Keratinocyte (primary cell): ENCODE measurements at regions not wholly inside any gene's neighbourhood (a gene's known extent, or its start where the extent isn't known, plus 50 kb on each side); places are given as distances from the start of the nearest gene placed in this dataset.

Source experiments
- DNase-seq: peaks from one replicate; pipeline ENCODE4 v3.0.0-alpha.2; 2011; ENCODE audit warnings: low read depth, missing footprints, low spot score
- FAIRE-seq: peaks from 2 replicates; lab custom pipeline; 2011; peaks lifted over from hg19 to GRCh38; lab: Jason Lieb, UNC
- H2AFZ ChIP-seq: 2 replicates; pipeline ENCODE4 v1.6.0; 2012; ENCODE audit warnings: low read length, control low read depth, inconsistent platforms; ENCODE audit not compliant: control insufficient read depth
- H3K27ac ChIP-seq: 2 replicates; pipeline ENCODE4 v1.5.1; 2011; ENCODE audit warnings: low read length; ENCODE audit not compliant: control insufficient read depth, insufficient read depth
- H3K27me3 ChIP-seq: 3 replicates; pipeline ENCODE4 v1.6.0; 2011; ENCODE audit warnings: low read length; ENCODE audit not compliant: control insufficient read depth, insufficient read depth; ENCODE audit errors: extremely low read depth
- H3K36me3 ChIP-seq, 2 experiments: 2 replicates in 1 of 2; 3 replicates in 1 of 2; pipeline ENCODE4 v1.5.1; 2011; ENCODE audit warnings: low read length in 2 of 2, mild to moderate bottlenecking in 1 of 2; ENCODE audit not compliant: control insufficient read depth in 2 of 2, insufficient read depth in 2 of 2; ENCODE audit errors: extremely low read depth in 1 of 2
- H3K4me1 ChIP-seq: 3 replicates; pipeline ENCODE4 v1.5.1; 2011; ENCODE audit warnings: low read length; ENCODE audit not compliant: control insufficient read depth, insufficient read depth; ENCODE audit errors: extremely low read depth
- H3K4me2 ChIP-seq: 3 replicates; pipeline ENCODE4 v1.6.0; 2011; ENCODE audit warnings: low read depth, low read length; ENCODE audit not compliant: control insufficient read depth, insufficient read depth; ENCODE audit errors: extremely low read depth
- H3K4me3 ChIP-seq, 3 experiments: fragments of 200-600 bp in 1 of 3; sonication (generic) in 1 of 3; 2 replicates in 2 of 3; 3 replicates in 1 of 3; pipeline ENCODE4 v1.5.1; 2011 to 2016; ENCODE audit warnings: low read length in 3 of 3, mild to moderate bottlenecking in 3 of 3, control low read depth in 2 of 3, inconsistent platforms in 1 of 3, low read depth in 1 of 3, mixed read lengths in 1 of 3, mixed run types in 1 of 3, moderate library complexity in 1 of 3; ENCODE audit not compliant: control insufficient read depth in 2 of 3, insufficient read depth in 2 of 3; ENCODE audit errors: extremely low read depth in 1 of 3
- H3K79me2 ChIP-seq: 2 replicates; pipeline ENCODE4 v1.6.0; 2012; ENCODE audit warnings: low read length; ENCODE audit not compliant: control insufficient read depth, insufficient read depth
- H3K9ac ChIP-seq: 3 replicates; pipeline ENCODE4 v1.6.0; 2011; ENCODE audit warnings: low read length; ENCODE audit not compliant: control insufficient read depth, insufficient read depth; ENCODE audit errors: extremely low read depth
- H3K9me1 ChIP-seq: 3 replicates; pipeline ENCODE4 v1.6.0; 2011; ENCODE audit warnings: low read length; ENCODE audit not compliant: control insufficient read depth, insufficient read depth; ENCODE audit errors: extremely low read depth
- H3K9me3 ChIP-seq: 2 replicates; pipeline ENCODE4 v1.5.1; 2012; ENCODE audit warnings: low read depth, low read length; ENCODE audit not compliant: control insufficient read depth
- H4K20me1 ChIP-seq: 3 replicates; pipeline ENCODE4 v1.6.0; 2011; ENCODE audit warnings: low read length; ENCODE audit not compliant: control insufficient read depth, insufficient read depth; ENCODE audit errors: extremely low read depth
- EZH2 ChIP-seq: IDR thresholded peaks from one replicate; pipeline ENCODE4 v1.6.1; 2012; ENCODE audit warnings: inconsistent platforms, mild to moderate bottlenecking, low read length, moderate library complexity
- dilution Hi-C: fragments of 300-500 bp; cut with MboI; formaldehyde crosslinking; loops from one replicate; pipeline ENCODE4 v1.7.0; 2020; ENCODE audit warnings: low sequenced_read_pairs; ENCODE audit not compliant: extremely low pct_ligation_motif_present
- TF ChIP-seq, protein P1 (sequence below), 3 experiments: IDR thresholded peaks in 1 of 3; conservative IDR thresholded peaks in 1 of 3; optimal IDR thresholded peaks in 1 of 3; 2 replicates in 2 of 3; 3 replicates in 1 of 3; pipeline versions ENCODE3 to v1.5.1; 2011; ENCODE audit warnings: low read length in 3 of 3, mild to moderate bottlenecking in 3 of 3, moderate library complexity in 2 of 3, control low read depth in 1 of 3, inconsistent platforms in 1 of 3; ENCODE audit not compliant: insufficient read depth in 2 of 3; ENCODE audit errors: extremely low read depth in 1 of 3

- DNase-seq = no peak
- Histone ChIP-seq H3K4me2 (no peak overlapping the region), H4K20me1 (no peaks in the 10 kb centered on the region), H3K4me1 (no peaks in the 10 kb centered on the region), H2AFZ (no peak overlapping the region), H3K79me2 (no peaks in the 10 kb centered on the region), H3K27me3 (no peaks in the 10 kb centered on the region), H3K4me3 (no peak overlapping the region), H3K9ac (no peak overlapping the region), H3K36me3 (no peaks in the 10 kb centered on the region), H3K9me3 (no peaks in the 10 kb centered on the region), H3K27ac (no peak overlapping the region), H3K9me1 (no peaks in the 10 kb centered on the region)
- TF ChIP-seq, protein P1, sequence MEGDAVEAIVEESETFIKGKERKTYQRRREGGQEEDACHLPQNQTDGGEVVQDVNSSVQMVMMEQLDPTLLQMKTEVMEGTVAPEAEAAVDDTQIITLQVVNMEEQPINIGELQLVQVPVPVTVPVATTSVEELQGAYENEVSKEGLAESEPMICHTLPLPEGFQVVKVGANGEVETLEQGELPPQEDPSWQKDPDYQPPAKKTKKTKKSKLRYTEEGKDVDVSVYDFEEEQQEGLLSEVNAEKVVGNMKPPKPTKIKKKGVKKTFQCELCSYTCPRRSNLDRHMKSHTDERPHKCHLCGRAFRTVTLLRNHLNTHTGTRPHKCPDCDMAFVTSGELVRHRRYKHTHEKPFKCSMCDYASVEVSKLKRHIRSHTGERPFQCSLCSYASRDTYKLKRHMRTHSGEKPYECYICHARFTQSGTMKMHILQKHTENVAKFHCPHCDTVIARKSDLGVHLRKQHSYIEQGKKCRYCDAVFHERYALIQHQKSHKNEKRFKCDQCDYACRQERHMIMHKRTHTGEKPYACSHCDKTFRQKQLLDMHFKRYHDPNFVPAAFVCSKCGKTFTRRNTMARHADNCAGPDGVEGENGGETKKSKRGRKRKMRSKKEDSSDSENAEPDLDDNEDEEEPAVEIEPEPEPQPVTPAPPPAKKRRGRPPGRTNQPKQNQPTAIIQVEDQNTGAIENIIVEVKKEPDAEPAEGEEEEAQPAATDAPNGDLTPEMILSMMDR (optimal IDR thresholded peaks at IDR 0.05 in 1 of 3, IDR thresholded peaks at IDR 0.05 in 1 of 3, conservative IDR thresholded peaks at IDR 0.05 in 1 of 3; ENCODE audit: extremely low read depth in 1 of 3, insufficient read depth in 2 of 3, low read length in 3 of 3) = no peak
- TF ChIP-seq EZH2 = no peak
- dilution Hi-C loops = no loop called here
- FAIRE-seq = no peak
Measured at GRCh38 chr6:85168146-85168545, 281.7 kb upstream of the NT5E start.

GRCh38 chr6:85166114-85166741, 283.7 kb upstream of the NT5E start:
- H4K20me1 ChIP-seq = no peaks in the 10 kb centered on the region
- DNase-seq = no peak
- H3K4me1 ChIP-seq = no peaks in the 10 kb centered on the region
- dilution Hi-C loops = no loop called here
- H2AFZ ChIP-seq = no peak overlapping the region
- H3K9me1 ChIP-seq = no peaks in the 10 kb centered on the region
- H3K4me2 ChIP-seq = no peak overlapping the region
- H3K9ac ChIP-seq = no peak overlapping the region
- no peak for TF ChIP-seq EZH2
- TF ChIP-seq, protein P1 (optimal IDR thresholded peaks at IDR 0.05 in 1 of 3, IDR thresholded peaks at IDR 0.05 in 1 of 3, conservative IDR thresholded peaks at IDR 0.05 in 1 of 3; ENCODE audit: extremely low read depth in 1 of 3, insufficient read depth in 2 of 3, low read length in 3 of 3) = no peak
- no peaks in the 10 kb centered on the region for H3K27me3 ChIP-seq
- H3K4me3 ChIP-seq = no peak overlapping the region
- FAIRE-seq = no peak
- H3K9me3 ChIP-seq = no peaks in the 10 kb centered on the region
- no peak overlapping the region for H3K27ac ChIP-seq
- no peaks in the 10 kb centered on the region for H3K79me2 ChIP-seq
- no peaks in the 10 kb centered on the region for H3K36me3 ChIP-seq
